IMR-90 (cell line): ENCODE measurements at regions not wholly inside any gene's neighbourhood (a gene's known extent, or its start where the extent isn't known, plus 50 kb on each side); places are given as distances from the start of the nearest gene placed in this dataset.

Source experiments
- BHLHE40 ChIP-seq: fragments of 150-350 bp; IDR thresholded peaks from 2 replicates; pipeline ENCODE4 v1.6.1; 2016; ENCODE audit warnings: mild to moderate bottlenecking, low read depth, low read length
- ELK1 ChIP-seq: fragments of 150-350 bp; IDR thresholded peaks from 2 replicates; pipeline ENCODE4 v1.6.1; 2016; ENCODE audit warnings: low read depth, mild to moderate bottlenecking, low read length, moderate library complexity, borderline replicate concordance
- MAFK ChIP-seq: IDR thresholded peaks from 2 replicates; pipeline ENCODE4 v1.6.1; 2012; ENCODE audit warnings: low read depth, low read length, improper control_type of control experiment
- MAZ ChIP-seq: IDR thresholded peaks from 2 replicates; pipeline ENCODE4 v1.6.1; 2012; ENCODE audit warnings: low read depth, mild to moderate bottlenecking, low read length, improper control_type of control experiment, moderate library complexity, borderline replicate concordance
- NFE2L2 ChIP-seq: fragments of 150-350 bp; IDR thresholded peaks from 2 replicates; pipeline ENCODE4 v1.6.1; 2016; ENCODE audit warnings: low read depth, mild to moderate bottlenecking, low read length
- POLR2A ChIP-seq: IDR thresholded peaks from 2 replicates; pipeline ENCODE4 v1.6.1; 2012; ENCODE audit warnings: mild to moderate bottlenecking, low read depth, low read length
- RAD21 ChIP-seq: IDR thresholded peaks from 2 replicates; pipeline ENCODE4 v1.6.1; 2012; ENCODE audit warnings: low read length, improper control_type of control experiment
- RFX5 ChIP-seq: IDR thresholded peaks from 2 replicates; pipeline ENCODE4 v1.8.0; 2012; ENCODE audit warnings: low read depth, mild to moderate bottlenecking, low read length, moderate library complexity
- SMC3 ChIP-seq: fragments of 150-350 bp; IDR thresholded peaks from 2 replicates; pipeline ENCODE4 v1.6.1; 2016; ENCODE audit warnings: low read depth, mild to moderate bottlenecking, antibody characterized with exemption, low read length, moderate library complexity
- TF ChIP-seq, protein P1 (sequence below): conservative IDR thresholded peaks from 2 replicates; pipeline ENCODE4 v1.5.1; 2012; ENCODE audit warnings: mild to moderate bottlenecking, low read depth, low read length, improper control_type of control experiment
- TF ChIP-seq, protein P2 (sequence below): fragments of 150-350 bp; IDR thresholded peaks from 2 replicates; pipeline ENCODE4 v1.6.1; 2017; ENCODE audit warnings: mild to moderate bottlenecking, antibody characterized with exemption, low read length, low read depth

DNA sequence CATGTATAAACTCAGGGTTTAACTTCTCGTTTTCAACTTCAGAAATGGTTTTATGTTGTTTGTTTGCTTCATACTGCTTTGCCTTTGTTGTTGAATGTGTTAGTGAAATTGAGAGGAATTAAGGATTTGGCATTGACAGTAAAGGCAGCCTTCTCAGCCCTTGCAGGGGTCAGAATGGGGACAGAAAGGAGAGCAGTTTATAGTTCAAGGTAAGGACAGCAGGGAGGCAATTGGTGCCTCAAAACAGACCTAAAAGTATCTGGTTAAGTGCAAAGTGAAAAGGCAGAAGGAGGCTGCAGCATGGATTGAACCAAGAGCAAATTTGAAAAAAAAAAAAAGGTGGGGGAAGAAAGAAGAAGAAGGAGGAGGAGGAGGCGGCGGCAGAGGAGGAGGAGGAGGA, 835.0 kb upstream of the ADGRL3 start:
- TF ChIP-seq POLR2A: no peak
- TF ChIP-seq, protein P1, sequence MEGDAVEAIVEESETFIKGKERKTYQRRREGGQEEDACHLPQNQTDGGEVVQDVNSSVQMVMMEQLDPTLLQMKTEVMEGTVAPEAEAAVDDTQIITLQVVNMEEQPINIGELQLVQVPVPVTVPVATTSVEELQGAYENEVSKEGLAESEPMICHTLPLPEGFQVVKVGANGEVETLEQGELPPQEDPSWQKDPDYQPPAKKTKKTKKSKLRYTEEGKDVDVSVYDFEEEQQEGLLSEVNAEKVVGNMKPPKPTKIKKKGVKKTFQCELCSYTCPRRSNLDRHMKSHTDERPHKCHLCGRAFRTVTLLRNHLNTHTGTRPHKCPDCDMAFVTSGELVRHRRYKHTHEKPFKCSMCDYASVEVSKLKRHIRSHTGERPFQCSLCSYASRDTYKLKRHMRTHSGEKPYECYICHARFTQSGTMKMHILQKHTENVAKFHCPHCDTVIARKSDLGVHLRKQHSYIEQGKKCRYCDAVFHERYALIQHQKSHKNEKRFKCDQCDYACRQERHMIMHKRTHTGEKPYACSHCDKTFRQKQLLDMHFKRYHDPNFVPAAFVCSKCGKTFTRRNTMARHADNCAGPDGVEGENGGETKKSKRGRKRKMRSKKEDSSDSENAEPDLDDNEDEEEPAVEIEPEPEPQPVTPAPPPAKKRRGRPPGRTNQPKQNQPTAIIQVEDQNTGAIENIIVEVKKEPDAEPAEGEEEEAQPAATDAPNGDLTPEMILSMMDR: no peak
- TF ChIP-seq, protein P2, sequence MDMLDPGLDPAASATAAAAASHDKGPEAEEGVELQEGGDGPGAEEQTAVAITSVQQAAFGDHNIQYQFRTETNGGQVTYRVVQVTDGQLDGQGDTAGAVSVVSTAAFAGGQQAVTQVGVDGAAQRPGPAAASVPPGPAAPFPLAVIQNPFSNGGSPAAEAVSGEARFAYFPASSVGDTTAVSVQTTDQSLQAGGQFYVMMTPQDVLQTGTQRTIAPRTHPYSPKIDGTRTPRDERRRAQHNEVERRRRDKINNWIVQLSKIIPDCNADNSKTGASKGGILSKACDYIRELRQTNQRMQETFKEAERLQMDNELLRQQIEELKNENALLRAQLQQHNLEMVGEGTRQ: no peak
- no peak for TF ChIP-seq MAZ
- no peak for TF ChIP-seq SMC3
- TF ChIP-seq RAD21: no peak
- TF ChIP-seq NFE2L2: no peak
- TF ChIP-seq ELK1: no peak
- no peak for TF ChIP-seq MAFK
- TF ChIP-seq BHLHE40: no peak
- no peak for TF ChIP-seq RFX5
